Transverse colon (tissue), 3 donors: ENCODE measurements at regions not wholly inside any gene's neighbourhood (a gene's known extent, or its start where the extent isn't known, plus 50 kb on each side); places are given as distances from the start of the nearest gene placed in this dataset.

Experiments used
- CTCF ChIP-seq, 5 experiments: fragments of 200-600 bp in 3 of 5; fragments of 450-650 bp in 2 of 5; sonication (generic) in 3 of 5; IDR thresholded peaks; 1 replicate in 2 of 5; 2 replicates in 3 of 5; pipeline ENCODE4 v1.5.1; 2016 to 2017; ENCODE audit warnings: antibody characterized with exemption in 5 of 5, inconsistent platforms in 3 of 5, mild to moderate bottlenecking in 2 of 5, moderate library complexity in 1 of 5
- POLR2A ChIP-seq: fragments of 450-650 bp; IDR thresholded peaks from one replicate; pipeline ENCODE4 v1.6.1; 2016; ENCODE audit warnings: antibody characterized with exemption, mild to moderate bottlenecking, moderate library complexity

DNA sequence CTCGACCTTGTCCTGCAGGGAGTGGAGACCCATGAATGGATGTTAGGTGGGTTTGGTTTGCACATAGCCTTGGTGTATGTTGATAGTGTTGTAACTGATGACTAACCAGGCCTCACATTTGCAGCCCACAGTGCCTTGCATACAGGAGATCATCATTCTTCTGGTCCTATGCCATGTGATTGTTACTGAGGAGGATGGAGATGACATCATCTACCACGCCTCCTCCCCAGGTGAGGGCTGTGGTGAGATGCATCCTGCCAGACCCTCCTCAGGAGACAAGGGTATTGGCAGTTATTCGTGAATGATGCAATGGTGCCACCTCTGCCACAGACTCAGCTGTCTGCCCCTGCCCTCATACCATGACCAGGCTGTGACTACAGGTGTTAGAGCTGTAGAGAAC, 1294.1 kb downstream of the UQCRFS1 start:
- TF ChIP-seq CTCF (IDR thresholded peaks at IDR 0.05) (no peak), POLR2A (no peak)
